NCI-H510A treated with DMSO at 0.1 percent for 48 hours (cell line): ENCODE measurements at regions not wholly inside any gene's neighbourhood (a gene's known extent, or its start where the extent isn't known, plus 50 kb on each side); places are given as distances from the start of the nearest gene placed in this dataset.

Source experiments
- DNase-seq: peaks from one replicate; lab custom pipeline; 2025; lab: John Stamatoyannopoulos, UW

GRCh38 chr5:2603272-2603575, 148.3 kb downstream of the IRX2 start:
- no peak for DNase-seq

GRCh38 chr5:2602451-2603271, 148.8 kb downstream of the IRX2 start:
- no peak for DNase-seq

GRCh38 chr5:2598503-2598902, 153.0 kb downstream of the IRX2 start:
- DNase-seq: no peak

DNA sequence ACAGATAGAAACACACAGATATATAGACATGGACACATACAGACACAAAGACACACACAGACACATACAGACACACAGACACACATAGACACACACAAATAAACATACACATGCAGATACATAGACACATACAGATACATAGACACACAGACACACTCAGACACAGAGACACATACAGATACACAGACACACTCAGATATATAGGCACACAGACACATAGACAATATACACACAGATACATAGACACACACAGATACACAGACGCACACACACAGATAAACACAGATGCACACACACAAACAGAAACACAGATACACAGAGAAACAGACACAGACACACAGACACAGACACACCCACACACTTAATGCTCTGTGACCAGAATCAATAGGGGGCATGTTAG, 156.8 kb downstream of the IRX2 start:
- no peak for DNase-seq

DNA sequence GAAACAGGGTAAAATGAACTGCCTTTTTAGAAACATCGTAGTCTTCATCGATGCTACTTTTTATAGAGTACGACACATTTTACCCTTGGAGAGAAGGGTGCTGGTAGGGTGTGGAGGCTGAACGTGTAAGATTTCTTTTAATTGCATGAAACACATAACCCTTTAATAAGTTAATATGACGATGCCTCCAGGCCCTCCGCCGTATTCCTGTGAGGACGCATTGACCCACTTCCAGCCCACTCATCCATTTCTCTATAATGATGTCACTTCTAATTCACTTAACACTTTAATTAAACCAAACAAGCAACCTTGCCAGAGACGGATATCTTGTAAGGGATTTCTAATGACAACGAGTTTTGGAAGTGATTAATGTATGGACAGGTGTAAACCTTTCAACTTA, 158.7 kb downstream of the IRX2 start:
- no peak for DNase-seq

DNA sequence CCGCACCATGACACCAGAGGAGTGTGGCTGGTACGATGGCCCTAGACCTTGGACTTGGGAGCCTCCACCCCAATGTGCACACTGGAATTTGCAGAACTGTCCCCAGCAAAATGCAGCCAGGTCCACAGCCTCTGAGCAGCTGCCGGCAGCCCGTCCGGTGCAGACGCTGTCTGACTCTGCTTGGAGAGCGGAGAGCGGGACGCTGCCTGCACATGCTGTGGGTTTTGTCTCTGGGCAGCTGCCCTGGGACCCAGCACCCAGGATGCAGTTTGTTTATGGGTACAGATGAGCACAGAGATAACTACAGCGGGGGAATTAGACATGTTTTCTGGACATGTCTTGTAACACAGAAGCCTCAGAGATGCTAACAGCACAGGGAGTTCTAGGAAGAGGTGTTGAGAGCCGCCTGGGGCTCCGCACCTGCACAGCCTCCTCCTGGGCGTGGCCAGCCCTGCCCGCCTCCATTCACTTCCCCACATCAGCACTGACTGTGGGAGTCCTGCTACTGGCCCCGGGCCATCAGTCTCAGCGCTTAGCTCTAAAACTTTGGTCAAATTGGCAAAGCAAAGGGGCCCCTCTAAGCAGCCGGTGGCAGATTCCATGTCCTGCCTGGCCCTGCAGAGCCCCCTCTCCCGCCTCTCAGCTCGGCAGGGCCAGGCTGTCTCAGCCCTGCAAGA, 159.6 kb downstream of the IRX2 start:
- DNase-seq: no peak

DNA sequence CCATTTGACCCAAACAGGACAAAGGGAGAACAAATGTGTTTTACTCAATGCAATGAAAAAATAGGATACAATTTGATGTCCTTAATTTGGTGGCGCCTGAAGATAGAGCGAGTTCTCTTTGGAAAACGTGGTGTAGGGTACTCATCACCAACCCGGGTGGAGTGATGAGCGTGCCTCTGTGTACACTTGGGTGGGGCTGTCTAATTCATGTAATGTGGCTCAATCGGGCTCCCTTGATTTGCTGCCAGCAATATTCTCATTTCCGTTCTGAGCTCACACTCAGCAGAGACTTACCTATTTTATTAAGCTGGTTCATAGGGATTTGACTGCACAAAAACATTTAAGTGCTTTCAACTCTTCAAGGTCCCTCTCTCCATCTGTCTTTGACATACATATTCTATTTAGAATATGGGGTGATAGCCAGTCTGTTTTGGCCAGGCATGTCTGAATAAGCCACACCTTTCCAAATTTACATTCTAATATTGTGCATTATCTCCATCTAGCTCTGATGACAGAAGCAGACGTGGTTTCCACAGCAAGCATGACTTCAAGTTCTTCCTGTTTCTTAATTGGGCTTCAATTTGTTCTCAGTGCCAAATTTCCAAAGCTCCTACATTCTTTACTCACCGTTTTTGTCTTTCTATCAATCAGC, 162.5 kb downstream of the IRX2 start:
- no peak for DNase-seq

GRCh38 chr5:2587189-2588031, 164.1 kb downstream of the IRX2 start:
- no peak for DNase-seq

GRCh38 chr5:2586016-2586715, 165.3 kb downstream of the IRX2 start:
- no peak for DNase-seq

- DNase-seq: no peak
These were observed 166.8 kb downstream of the IRX2 start for GRCh38 chr5:2584579-2585269.

GRCh38 chr5:2582507-2582906, 169.0 kb downstream of the IRX2 start:
- DNase-seq: no peak

DNA sequence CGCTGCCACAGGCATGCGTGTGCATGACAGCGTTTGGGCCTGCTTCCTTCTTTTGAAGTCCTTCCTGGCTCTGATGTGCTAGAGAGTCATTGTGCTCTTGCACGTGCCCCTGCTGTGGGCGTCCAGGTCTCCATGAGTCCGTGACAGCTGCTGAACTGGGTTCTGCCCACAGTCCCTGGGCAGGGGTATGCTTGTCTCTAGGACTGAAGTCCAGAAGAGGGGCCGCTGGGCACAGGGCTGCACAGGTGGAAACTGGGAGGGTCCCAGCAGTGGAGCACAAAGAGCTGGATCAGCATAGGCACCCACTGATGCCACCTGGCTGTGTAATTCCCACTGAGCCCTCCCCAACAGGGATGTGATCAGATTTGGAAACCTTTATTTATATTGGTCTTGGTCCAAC, 169.4 kb downstream of the IRX2 start:
- DNase-seq: no peak

DNA sequence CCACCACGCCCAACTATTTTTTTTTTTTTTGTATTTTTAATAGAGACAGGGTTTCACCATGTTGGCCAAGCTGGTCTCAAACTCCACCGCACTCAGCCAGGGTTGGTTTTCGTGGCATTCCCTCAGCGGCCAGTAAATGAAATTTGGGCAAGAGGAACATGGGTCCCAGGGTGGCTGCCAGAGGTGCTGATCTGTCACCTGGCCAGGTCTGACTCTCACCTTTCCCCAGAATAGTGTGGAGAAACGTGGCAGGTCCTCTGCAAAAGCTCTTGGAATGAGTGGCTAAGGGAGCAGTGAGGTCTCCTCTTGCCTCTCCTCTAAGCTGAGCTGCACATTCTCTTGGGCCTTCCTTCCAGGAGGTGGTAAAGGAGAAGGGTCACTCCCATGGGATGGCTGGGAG, 170.1 kb downstream of the IRX2 start:
- no peak for DNase-seq

GRCh38 chr5:2579126-2579525, 172.4 kb downstream of the IRX2 start:
- no peak for DNase-seq

GRCh38 chr5:2577312-2578036, 174.0 kb downstream of the IRX2 start:
- DNase-seq: no peak

GRCh38 chr5:2576823-2577222, 174.7 kb downstream of the IRX2 start:
- DNase-seq: no peak

- no peak for DNase-seq
These were observed 175.6 kb downstream of the IRX2 start for GRCh38 chr5:2575871-2576270.

- DNase-seq: no peak
These were observed 176.2 kb downstream of the IRX2 start for GRCh38 chr5:2575292-2575691.

DNA sequence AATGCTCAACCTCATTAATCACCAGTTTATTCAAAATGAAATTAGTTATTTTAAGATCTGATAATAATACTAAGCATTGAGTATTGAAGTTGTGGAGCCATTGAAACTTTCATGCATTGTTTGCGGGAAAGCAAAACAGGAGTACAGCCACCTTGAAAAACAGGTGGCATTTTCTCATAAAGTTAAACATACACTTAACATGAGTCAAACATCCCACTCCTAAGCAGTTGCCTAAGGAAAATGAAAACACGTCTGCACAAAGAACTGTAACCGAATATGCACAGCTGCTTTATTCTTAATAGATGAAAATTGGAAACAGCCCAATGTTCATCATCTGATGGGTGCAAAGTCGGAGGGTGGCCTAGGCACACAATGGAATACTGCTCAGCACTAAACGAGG, 177.3 kb downstream of the IRX2 start:
- DNase-seq: no peak

DNA sequence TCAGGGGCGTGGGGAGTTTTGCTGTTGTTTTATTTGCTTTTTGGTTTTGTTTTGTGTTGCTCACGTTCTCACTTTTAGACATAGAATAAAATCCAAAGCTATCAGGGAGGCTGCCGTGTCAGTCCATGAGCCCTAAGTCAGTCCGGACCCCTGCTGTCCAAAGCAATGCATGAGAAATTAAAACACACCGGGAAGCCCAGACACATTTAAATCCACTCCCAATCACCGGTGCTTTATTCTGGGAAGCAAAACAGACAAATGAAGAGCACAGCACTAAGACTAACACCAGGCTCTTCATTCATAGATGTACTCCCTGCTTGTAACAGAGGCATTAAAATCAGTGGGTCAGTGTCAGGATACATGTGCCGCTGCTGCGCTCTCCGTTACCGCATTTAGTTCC, 180.9 kb downstream of the IRX2 start:
- no peak for DNase-seq
